GM18873 (cell line): ENCODE measurements at regions not wholly inside any gene's neighbourhood (a gene's known extent, or its start where the extent isn't known, plus 50 kb on each side); places are given as distances from the start of the nearest gene placed in this dataset.
A peak's percentile ranks its signal among the peaks of the same experiment; 100 is the strongest.

Experiments
- ATAC-seq: cut with Tn5 transposase; IDR thresholded peaks from one replicate; pipeline ENCODE4 v1.9.1; 2021; ENCODE audit warnings: mild to moderate bottlenecking, moderate library complexity, moderate number of reproducible peaks; ENCODE audit not compliant: unreplicated experiment, low FRiP score

DNA sequence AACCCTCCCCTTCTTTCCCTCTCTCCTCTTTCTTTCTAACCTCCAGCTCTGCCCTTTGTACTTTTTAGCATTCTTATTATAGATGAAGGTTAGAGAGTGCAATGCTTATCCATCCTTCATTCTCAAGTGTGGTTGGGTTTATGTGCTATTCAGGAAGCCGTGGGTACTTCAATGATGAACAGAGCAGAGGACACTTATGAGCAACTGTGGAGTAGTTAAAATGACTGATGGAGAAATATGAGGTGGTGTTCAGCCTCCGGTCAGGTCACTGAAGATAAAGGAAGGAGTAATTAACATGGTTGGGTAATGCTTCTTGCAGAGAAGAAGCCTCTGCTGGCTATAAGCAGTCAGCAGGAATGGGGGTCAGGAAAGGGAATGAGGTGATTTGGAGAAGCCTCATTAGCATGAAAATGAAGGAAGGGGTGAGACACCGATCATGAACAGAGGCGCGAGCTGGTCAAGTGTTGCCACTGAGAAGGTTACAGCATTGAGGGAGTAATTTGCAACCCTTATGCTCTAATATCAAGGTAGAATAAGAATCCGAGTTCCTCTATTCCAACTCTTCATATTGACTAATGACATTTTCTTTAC lies 174.7 kb downstream of the LPIN1 start:
- ATAC-seq: no peak

GRCh38 chr2:11922294-11922693 lies 175.9 kb downstream of the LPIN1 start:
- no peak for ATAC-seq

DNA sequence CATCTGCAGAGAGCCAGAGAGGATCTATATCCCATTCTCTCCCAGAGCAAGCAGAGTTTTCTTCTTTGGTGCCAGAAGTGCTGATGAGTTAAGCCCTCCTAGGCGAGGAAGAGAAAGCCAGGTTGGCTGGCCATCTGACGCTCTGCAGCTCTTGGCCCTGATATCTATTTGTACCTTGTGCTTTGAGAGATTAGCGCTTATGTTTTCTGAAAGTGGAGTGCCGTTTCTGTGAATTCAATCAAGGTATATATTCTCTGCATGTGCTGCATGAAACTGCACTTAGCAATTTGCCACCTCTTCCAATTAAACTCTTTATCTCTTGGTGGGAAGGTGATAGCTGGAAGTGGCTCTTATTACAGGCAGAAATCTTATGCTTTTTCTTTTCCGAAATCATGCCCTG lies 177.5 kb downstream of the LPIN1 start:
- no peak for ATAC-seq

- no peak for ATAC-seq
These were observed 179.0 kb downstream of the LPIN1 start for GRCh38 chr2:11925295-11926066.

GRCh38 chr2:11930211-11930761 lies 183.9 kb downstream of the LPIN1 start:
- ATAC-seq: no peak

DNA sequence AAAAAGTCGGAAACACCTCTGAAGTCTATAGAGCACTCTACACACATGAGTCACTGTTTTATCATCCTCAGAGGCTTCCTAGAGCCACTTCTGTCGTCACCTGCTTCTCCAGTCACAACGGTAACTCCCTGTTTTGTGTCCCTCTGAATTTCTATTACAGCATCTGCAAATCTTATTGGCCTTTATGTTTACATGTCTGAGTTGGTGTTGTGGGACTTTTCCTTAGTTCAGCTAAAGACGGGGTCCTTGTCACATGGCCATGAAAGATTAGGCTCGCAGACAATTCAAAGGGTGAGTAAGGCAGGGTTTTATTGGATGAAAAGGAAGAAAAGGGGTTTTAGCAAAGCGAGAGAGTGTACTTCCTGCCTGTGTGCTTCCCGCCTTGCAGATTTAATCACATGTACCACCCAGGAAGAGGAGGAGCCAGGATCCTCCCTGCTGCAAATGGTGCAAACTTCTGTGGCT lies 185.6 kb downstream of the LPIN1 start:
- ATAC-seq: no peak

DNA sequence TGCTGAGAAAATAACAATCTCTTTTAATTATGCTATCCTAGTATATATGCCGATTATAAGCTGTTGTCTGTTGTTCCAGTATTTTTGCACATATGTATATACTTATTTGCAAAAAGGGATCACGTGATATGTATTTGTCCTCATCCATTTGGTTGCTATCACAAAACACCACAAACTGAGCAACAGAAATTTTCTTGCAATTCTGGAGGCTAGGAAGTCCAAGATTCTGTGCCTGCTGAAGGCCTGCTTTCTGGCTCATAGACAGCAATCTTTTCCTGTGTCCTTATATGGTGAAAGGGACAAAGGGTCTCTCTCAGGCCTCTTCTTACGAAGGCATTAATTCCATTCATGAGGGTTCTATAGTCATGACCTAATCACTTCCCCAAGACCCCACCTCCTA lies 186.5 kb downstream of the LPIN1 start:
- ATAC-seq: no peak

DNA sequence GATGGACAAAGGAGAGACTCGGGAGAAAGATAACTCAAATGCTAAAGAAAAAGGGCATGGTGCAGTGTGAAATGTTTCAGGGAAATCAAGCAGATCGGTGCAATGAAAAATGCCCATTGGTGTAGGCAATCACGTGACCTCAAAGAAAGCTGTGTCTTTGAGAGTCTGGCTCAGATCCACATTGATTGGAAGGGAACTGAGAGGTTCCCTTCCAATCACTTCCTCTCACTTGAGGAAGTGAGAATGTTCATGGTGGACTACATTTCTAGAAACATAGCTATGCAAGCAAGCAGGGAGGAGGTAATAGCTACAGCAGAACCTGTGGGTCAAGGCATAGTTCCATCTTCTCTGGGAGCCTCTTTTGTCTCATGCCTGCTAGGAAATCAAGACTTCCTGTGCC lies 187.4 kb downstream of the LPIN1 start:
- no peak for ATAC-seq

DNA sequence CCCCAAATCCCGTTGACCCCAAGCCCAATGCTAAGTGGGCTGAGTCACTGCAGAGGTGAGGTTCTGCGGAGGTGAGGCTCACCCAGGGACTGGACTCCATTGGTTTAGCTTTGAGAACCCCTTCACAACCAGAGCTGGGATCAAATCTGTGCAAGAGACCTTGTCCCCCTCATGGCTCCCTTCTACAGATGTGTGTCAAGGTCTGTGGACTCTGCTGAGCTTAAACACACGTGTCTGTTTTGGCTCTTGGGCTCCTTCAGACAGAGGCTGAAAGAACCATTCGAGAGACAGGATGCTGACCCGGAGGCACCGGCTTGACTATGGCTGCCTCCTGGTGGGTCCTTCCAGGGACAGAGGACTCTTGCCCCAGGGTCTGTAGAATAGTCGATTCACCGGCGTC lies 190.3 kb downstream of the LPIN1 start:
- ATAC-seq: no peak

GRCh38 chr2:11938196-11938595 lies 191.8 kb downstream of the LPIN1 start:
- ATAC-seq: no peak

- ATAC-seq: no peak
These were observed 193.1 kb downstream of the LPIN1 start for GRCh38 chr2:11939523-11939922.

DNA sequence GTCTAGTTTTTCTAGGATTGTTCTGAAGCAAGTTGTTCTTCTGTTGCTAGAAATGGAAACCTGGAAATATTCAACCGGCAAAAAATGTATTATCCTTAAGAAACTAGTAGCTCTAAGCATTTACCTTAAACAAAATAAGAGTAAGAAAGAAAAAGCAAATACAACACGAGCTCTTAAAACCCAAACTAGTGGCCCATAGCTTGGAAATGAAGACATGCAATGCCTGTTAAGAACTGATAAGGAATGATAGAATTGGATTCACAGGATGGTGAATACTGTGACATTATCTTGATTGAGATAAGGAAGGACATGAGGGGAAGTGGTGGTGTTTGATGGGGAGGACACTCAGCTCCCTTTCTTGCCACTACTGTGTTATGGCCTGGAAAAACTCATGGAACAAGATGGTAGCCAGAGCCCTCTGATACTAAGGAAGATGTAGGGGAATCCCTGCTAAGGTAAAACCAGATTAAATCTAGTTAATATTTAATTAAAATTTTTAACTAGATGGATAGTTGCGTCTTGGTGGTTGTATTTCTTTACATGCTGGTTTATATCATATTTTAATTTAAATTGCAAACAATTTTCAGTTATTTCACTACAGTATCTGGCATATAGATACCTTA lies 193.8 kb downstream of the LPIN1 start:
- ATAC-seq: no peak

DNA sequence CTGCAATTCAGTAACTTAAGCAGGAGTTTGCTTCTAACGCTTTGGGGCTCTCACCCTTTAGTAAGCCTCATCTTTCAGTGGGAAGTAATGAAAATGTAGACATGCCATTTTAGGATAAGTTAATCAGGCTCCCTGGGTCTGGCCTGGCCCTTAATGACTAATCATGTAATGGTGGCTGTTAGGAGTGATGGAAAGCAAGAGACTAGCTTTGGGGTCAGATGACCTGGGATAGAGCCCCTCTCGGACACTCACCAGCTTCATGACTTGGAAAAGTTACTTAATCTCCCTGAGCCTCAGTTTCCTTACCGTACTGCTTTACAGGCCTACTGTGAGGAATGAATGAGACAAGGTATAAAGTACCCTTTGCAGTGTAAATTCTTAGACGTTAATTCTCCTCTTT lies 194.4 kb downstream of the LPIN1 start:
- ATAC-seq: no peak

DNA sequence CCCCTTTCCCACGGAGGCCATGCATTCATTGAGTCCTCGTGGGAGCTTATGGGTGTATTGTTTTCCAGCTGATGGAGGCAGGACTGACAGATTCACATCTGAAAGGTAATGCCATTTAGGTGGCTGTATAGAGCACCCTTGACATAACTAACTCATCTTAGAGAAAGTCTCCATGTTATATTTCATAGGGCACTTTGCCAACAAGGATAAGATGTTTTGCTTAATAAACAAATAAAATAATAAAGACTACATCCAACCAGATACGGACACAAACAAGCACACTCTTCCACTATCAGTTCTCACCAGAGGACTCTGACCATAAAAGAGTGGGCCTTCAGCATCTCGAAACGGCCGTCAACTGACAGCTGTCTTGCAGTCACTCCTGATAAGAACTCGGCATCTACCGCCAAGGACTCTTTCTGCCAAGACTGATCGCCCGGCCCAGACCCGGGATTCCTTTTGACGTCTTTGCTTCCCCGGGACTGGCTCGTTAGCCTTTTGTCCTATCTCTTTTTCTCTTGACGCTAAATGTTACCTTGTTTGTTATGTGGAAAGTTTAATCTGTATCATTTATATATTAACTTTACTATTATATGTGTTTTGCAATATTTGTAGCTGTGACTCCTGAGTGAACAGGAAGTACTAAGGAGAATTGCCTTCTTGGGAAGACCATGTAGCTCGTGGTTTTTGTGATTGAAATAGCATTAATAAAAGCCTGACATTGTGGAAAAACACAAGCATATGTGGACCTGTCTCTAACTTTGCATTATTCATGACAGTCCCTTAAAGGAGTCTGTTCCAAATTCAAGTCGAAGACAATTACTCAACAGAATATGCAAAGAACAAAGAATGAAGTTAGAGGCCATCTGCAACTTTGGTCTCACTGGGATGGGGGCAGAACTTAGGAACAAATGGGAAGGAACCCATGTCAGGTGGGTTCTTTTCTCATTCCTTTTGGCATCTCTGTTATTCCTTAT lies 195.1 kb downstream of the LPIN1 start:
- no peak for ATAC-seq

- no peak for ATAC-seq
These were observed 195.7 kb downstream of the LPIN1 start for GRCh38 chr2:11942178-11942569.

DNA sequence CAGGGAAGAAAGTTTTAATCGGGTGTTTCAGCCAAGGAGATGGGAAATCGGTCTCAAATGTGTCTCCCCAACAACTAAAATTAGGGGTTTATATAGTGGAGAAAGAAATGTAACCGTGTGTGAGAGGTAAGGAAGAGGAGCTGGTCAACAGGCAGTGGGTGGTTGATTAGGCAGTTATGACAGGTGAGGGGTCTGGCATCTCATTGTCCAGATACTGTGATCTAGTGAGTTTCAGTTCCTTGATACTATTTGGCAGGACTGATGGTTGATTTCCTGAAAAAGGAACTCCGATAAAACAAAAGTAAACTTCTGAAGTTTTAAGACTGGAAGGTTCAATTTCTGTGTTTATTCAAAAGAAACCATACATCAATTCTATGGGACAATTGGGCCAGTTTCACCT lies 197.9 kb downstream of the LPIN1 start:
- no peak for ATAC-seq

GRCh38 chr2:11945139-11946126 lies 199.0 kb downstream of the LPIN1 start:
- peak; percentile 85 for ATAC-seq

- ATAC-seq: no peak
These were observed 201.5 kb downstream of the LPIN1 start for GRCh38 chr2:11947956-11948355.
